HG02642 (cell line): ENCODE measurements at regions not wholly inside any gene's neighbourhood (a gene's known extent, or its start where the extent isn't known, plus 50 kb on each side); places are given as distances from the start of the nearest gene placed in this dataset.
A peak's percentile ranks its signal among the peaks of the same experiment; 100 is the strongest.

Source experiments
- ATAC-seq: cut with Tn5 transposase; IDR thresholded peaks from one replicate; pipeline ENCODE4 v1.9.1; 2021; ENCODE audit warnings: mild to moderate bottlenecking; ENCODE audit not compliant: unreplicated experiment, poor library complexity

GRCh38 chr5:98557916-98558315 lies 215.5 kb upstream of the RGMB start:
- no peak for ATAC-seq

GRCh38 chr5:98563885-98564653 lies 209.4 kb upstream of the RGMB start:
- ATAC-seq: no peak

- ATAC-seq: no peak
Observed at GRCh38 chr5:98564836-98565235, 208.6 kb upstream of the RGMB start.

- ATAC-seq: no peak
Observed at GRCh38 chr5:98568336-98568735, 205.1 kb upstream of the RGMB start.

- ATAC-seq: no peak
Observed at GRCh38 chr5:98569288-98569687, 204.2 kb upstream of the RGMB start.

GRCh38 chr5:98570010-98570409 lies 203.5 kb upstream of the RGMB start:
- no peak for ATAC-seq

GRCh38 chr5:98570661-98571191 lies 202.7 kb upstream of the RGMB start:
- ATAC-seq: no peak

- no peak for ATAC-seq
Observed at GRCh38 chr5:98573834-98574320, 199.6 kb upstream of the RGMB start.

GRCh38 chr5:98576275-98576674 lies 197.2 kb upstream of the RGMB start:
- no peak for ATAC-seq

- ATAC-seq: no peak
Observed at GRCh38 chr5:98578438-98578837, 195.0 kb upstream of the RGMB start.

GRCh38 chr5:98581112-98581997 lies 192.1 kb upstream of the RGMB start:
- ATAC-seq: no peak

- ATAC-seq: no peak
Observed at GRCh38 chr5:98583586-98583985, 189.9 kb upstream of the RGMB start.

GRCh38 chr5:98585661-98586310 lies 187.7 kb upstream of the RGMB start:
- ATAC-seq: no peak

GRCh38 chr5:98586581-98586980 lies 186.9 kb upstream of the RGMB start:
- no peak for ATAC-seq

GRCh38 chr5:98587166-98587565 lies 186.3 kb upstream of the RGMB start:
- ATAC-seq: no peak

- no peak for ATAC-seq
Observed at GRCh38 chr5:98588215-98588614, 185.2 kb upstream of the RGMB start.

GRCh38 chr5:98593418-98593817 lies 180.0 kb upstream of the RGMB start:
- ATAC-seq: no peak

GRCh38 chr5:98594098-98594497 lies 179.4 kb upstream of the RGMB start:
- ATAC-seq: no peak

GRCh38 chr5:98599016-98599415 lies 174.4 kb upstream of the RGMB start:
- no peak for ATAC-seq

- peak; percentile 57 for ATAC-seq
Observed at GRCh38 chr5:98602534-98603112, 170.8 kb upstream of the RGMB start.
